PFSK-1 (cell line): ENCODE measurements at regions not wholly inside any gene's neighbourhood (a gene's known extent, or its start where the extent isn't known, plus 50 kb on each side); places are given as distances from the start of the nearest gene placed in this dataset.

ENCODE experiments used
- FOXP2 ChIP-seq: optimal IDR thresholded peaks from 2 replicates; pipeline ENCODE3; 2011; ENCODE audit warnings: borderline replicate concordance, control low read depth, inconsistent platforms; ENCODE audit not compliant: insufficient read depth; ENCODE audit errors: extremely low read length, extremely low read depth
- POLR2AphosphoS5 ChIP-seq: IDR thresholded peaks from 2 replicates; pipeline ENCODE4 v1.6.1; 2012; ENCODE audit warnings: low read depth, mild to moderate bottlenecking, control low read depth, low read length, moderate library complexity
- TAF1 ChIP-seq: IDR thresholded peaks from 2 replicates; pipeline ENCODE4 v1.6.1; 2012; ENCODE audit warnings: low read length, control low read depth, borderline replicate concordance; ENCODE audit not compliant: insufficient read depth

- TF ChIP-seq FOXP2 (no peak), TAF1 (no peak), POLR2AphosphoS5 (no peak)
These were observed 468.2 kb downstream of the NTRK2 start for GRCh38 chr9:85137696-85138095.
